ENCODE measurements at regions not wholly inside any gene's neighbourhood (a gene's known extent, or its start where the extent isn't known, plus 50 kb on each side); places are given as distances from the start of the nearest gene placed in this dataset.

GRCh38 chr21:23799376-23799775 lies 1807.9 kb downstream of the MRPL39 start:
- no peak overlapping the region for H3K4me3 ChIP-seq (ENCODE audit: low read depth, low read length)
- no peak for DNase-seq (ENCODE audit: low read depth)
- in situ Hi-C loops (cut with HindIII; ENCODE audit: low sequenced_read_pairs), result no loop called here
- TF ChIP-seq CTCF (IDR thresholded peaks at IDR 0.05; ENCODE audit: low read depth, low read length, missing control alignments), result no peak

- no peak for DNase-seq (ENCODE audit: low read depth)
- H3K4me3 ChIP-seq (ENCODE audit: low read depth, low read length), result no peak overlapping the region
- in situ Hi-C loops (cut with HindIII; ENCODE audit: low sequenced_read_pairs), result no loop called here
- TF ChIP-seq CTCF (IDR thresholded peaks at IDR 0.05; ENCODE audit: low read depth, low read length, missing control alignments), result no peak
Observed at GRCh38 chr21:23792300-23792699, 1815.0 kb downstream of the MRPL39 start.

- in situ Hi-C loops (cut with HindIII; ENCODE audit: low sequenced_read_pairs), result no loop called here
- no peak overlapping the region for H3K4me3 ChIP-seq (ENCODE audit: low read depth, low read length)
- DNase-seq (ENCODE audit: low read depth), result no peak
- no peak for TF ChIP-seq CTCF (IDR thresholded peaks at IDR 0.05; ENCODE audit: low read depth, low read length, missing control alignments)
Observed at GRCh38 chr21:23789864-23790263, 1817.4 kb downstream of the MRPL39 start.

GRCh38 chr21:23780326-23780725 lies 1827.0 kb downstream of the MRPL39 start:
- no peak for DNase-seq (ENCODE audit: low read depth)
- in situ Hi-C loops (cut with HindIII; ENCODE audit: low sequenced_read_pairs), result no loop called here
- no peak overlapping the region for H3K4me3 ChIP-seq (ENCODE audit: low read depth, low read length)
- TF ChIP-seq CTCF (IDR thresholded peaks at IDR 0.05; ENCODE audit: low read depth, low read length, missing control alignments), result no peak

- H3K4me3 ChIP-seq (ENCODE audit: low read depth, low read length), result no peak overlapping the region
- no peak for TF ChIP-seq CTCF (IDR thresholded peaks at IDR 0.05; ENCODE audit: low read depth, low read length, missing control alignments)
- in situ Hi-C loops (cut with HindIII; ENCODE audit: low sequenced_read_pairs), result no loop called here
- DNase-seq (ENCODE audit: low read depth), result no peak
Observed at GRCh38 chr21:23743821-23744220, 1863.5 kb downstream of the MRPL39 start.

GRCh38 chr21:23740463-23740862 lies 1866.8 kb downstream of the MRPL39 start:
- no peak for TF ChIP-seq CTCF (IDR thresholded peaks at IDR 0.05; ENCODE audit: low read depth, low read length, missing control alignments)
- no peak overlapping the region for H3K4me3 ChIP-seq (ENCODE audit: low read depth, low read length)
- in situ Hi-C loops (cut with HindIII; ENCODE audit: low sequenced_read_pairs), result no loop called here
- DNase-seq (ENCODE audit: low read depth), result no peak

- no peak overlapping the region for H3K4me3 ChIP-seq (ENCODE audit: low read depth, low read length)
- in situ Hi-C loops (cut with HindIII; ENCODE audit: low sequenced_read_pairs), result no loop called here
- no peak for DNase-seq (ENCODE audit: low read depth)
- no peak for TF ChIP-seq CTCF (IDR thresholded peaks at IDR 0.05; ENCODE audit: low read depth, low read length, missing control alignments)
Observed at GRCh38 chr21:23732776-23733175, 1874.5 kb downstream of the MRPL39 start.
